SK-N-DZ (cell line): ENCODE measurements at regions not wholly inside any gene's neighbourhood (a gene's known extent, or its start where the extent isn't known, plus 50 kb on each side); places are given as distances from the start of the nearest gene placed in this dataset.

ENCODE experiments used
- DNase-seq: peaks from one replicate; pipeline ENCODE4 v3.0.0-alpha.2; 2015; ENCODE audit warnings: low spot score

GRCh38 chr6:62670490-62671223 is 384.6 kb upstream of the KHDRBS2 start:
- DNase-seq, result no peak

- DNase-seq, result no peak
These were observed 383.8 kb upstream of the KHDRBS2 start for GRCh38 chr6:62669831-62670230.

GRCh38 chr6:62652692-62653328 is 366.8 kb upstream of the KHDRBS2 start:
- DNase-seq, result no peak

- no peak for DNase-seq
These were observed 359.2 kb upstream of the KHDRBS2 start for GRCh38 chr6:62645274-62645673.

GRCh38 chr6:62640749-62641148 is 354.7 kb upstream of the KHDRBS2 start:
- no peak for DNase-seq

- no peak for DNase-seq
These were observed 340.6 kb upstream of the KHDRBS2 start for GRCh38 chr6:62626661-62627060.

- no peak for DNase-seq
These were observed 338.0 kb upstream of the KHDRBS2 start for GRCh38 chr6:62623846-62624532.

GRCh38 chr6:62615366-62616015 is 329.5 kb upstream of the KHDRBS2 start:
- DNase-seq, result no peak

- DNase-seq, result no peak
These were observed 328.4 kb upstream of the KHDRBS2 start for GRCh38 chr6:62614442-62614841.

GRCh38 chr6:62613928-62614327 is 327.9 kb upstream of the KHDRBS2 start:
- no peak for DNase-seq

- no peak for DNase-seq
These were observed 326.4 kb upstream of the KHDRBS2 start for GRCh38 chr6:62612471-62612870.

- no peak for DNase-seq
These were observed 284.3 kb upstream of the KHDRBS2 start for GRCh38 chr6:62570372-62570771.

- DNase-seq, result no peak
These were observed 255.5 kb upstream of the KHDRBS2 start for GRCh38 chr6:62541502-62541901.

- DNase-seq, result no peak
These were observed 245.0 kb upstream of the KHDRBS2 start for GRCh38 chr6:62530985-62531384.

- no peak for DNase-seq
These were observed 243.0 kb upstream of the KHDRBS2 start for GRCh38 chr6:62528894-62529526.

- no peak for DNase-seq
These were observed 237.6 kb upstream of the KHDRBS2 start for GRCh38 chr6:62523630-62524029.

- DNase-seq, result no peak
These were observed 233.5 kb upstream of the KHDRBS2 start for GRCh38 chr6:62519574-62519973.

GRCh38 chr6:62516291-62517141 is 230.5 kb upstream of the KHDRBS2 start:
- DNase-seq, result no peak

- DNase-seq, result no peak
These were observed 206.3 kb upstream of the KHDRBS2 start for GRCh38 chr6:62492192-62492822.

- DNase-seq, result no peak
These were observed 194.5 kb upstream of the KHDRBS2 start for GRCh38 chr6:62480544-62480943.
